ENCODE measurements at regions not wholly inside any gene's neighbourhood (a gene's known extent, or its start where the extent isn't known, plus 50 kb on each side); places are given as distances from the start of the nearest gene placed in this dataset.

- FAIRE-seq: no peak
- H2AFZ ChIP-seq (ENCODE audit: low read depth, low read length): no peak overlapping the region
These were observed 349.7 kb downstream of the TUSC7 start for GRCh38 chr3:117059067-117059955.

GRCh38 chr3:117059956-117060270, 350.3 kb downstream of the TUSC7 start:
- H3K4me3 Mint-ChIP-seq (ENCODE audit: unreplicated experiment): no peak overlapping the region
- Histone ChIP-seq H2AFZ (ENCODE audit: low read depth, low read length) (no peak overlapping the region), H3K9ac (ENCODE audit: low read length) (no peak overlapping the region), H3K4me3 (ENCODE audit: insufficient read depth, low read depth, low read length) (no peak overlapping the region), H3K27me3 (ENCODE audit: insufficient read depth, low read length) (no peaks in the 10 kb centered on the region), H4K20me1 (ENCODE audit: insufficient read depth, low read length) (no peaks in the 10 kb centered on the region), H3K9me3 (ENCODE audit: insufficient read depth, low read depth, low read length) (no peaks in the 10 kb centered on the region), H3K79me2 (ENCODE audit: insufficient read depth, low read length) (no peaks in the 10 kb centered on the region), H3K36me3 (ENCODE audit: insufficient read depth, low read length) (no peaks in the 10 kb centered on the region), H3K4me2 (ENCODE audit: low read length) (no peak overlapping the region), H3K27ac (ENCODE audit: low read depth, low read length) (no peak overlapping the region), H3K4me1 (ENCODE audit: insufficient read depth, low read length) (no peaks in the 10 kb centered on the region)
- H3K9me3 Mint-ChIP-seq (ENCODE audit: unreplicated experiment): no peaks in the 10 kb centered on the region
- no peak for DNase-seq (ENCODE audit: low read depth)
- H3K27me3 Mint-ChIP-seq (ENCODE audit: low read depth, unreplicated experiment): no peaks in the 10 kb centered on the region
- no peak overlapping the region for H3K27ac Mint-ChIP-seq (ENCODE audit: unreplicated experiment)
- FAIRE-seq: no peak
- no peaks in the 10 kb centered on the region for H3K4me1 Mint-ChIP-seq (ENCODE audit: low read depth, unreplicated experiment)
- no peaks in the 10 kb centered on the region for H3K36me3 Mint-ChIP-seq (ENCODE audit: low read depth, unreplicated experiment)
- TF ChIP-seq CTCF (IDR thresholded peaks at IDR 0.05; ENCODE audit: insufficient read depth, low read depth, low read length): no peak

More at GRCh38 chr3:117059067-117059955, 349.7 kb downstream of the TUSC7 start:
- no peak overlapping the region for H3K4me3 Mint-ChIP-seq (ENCODE audit: unreplicated experiment)
- H3K27ac Mint-ChIP-seq (ENCODE audit: unreplicated experiment): no peak overlapping the region
- H3K4me3 ChIP-seq (ENCODE audit: insufficient read depth, low read depth, low read length): no peak overlapping the region
- H3K27me3 Mint-ChIP-seq (ENCODE audit: low read depth, unreplicated experiment): no peaks in the 10 kb centered on the region
- H3K4me1 Mint-ChIP-seq (ENCODE audit: low read depth, unreplicated experiment): no peaks in the 10 kb centered on the region
- H3K4me2 ChIP-seq (ENCODE audit: low read length): no peak overlapping the region
- no peaks in the 10 kb centered on the region for H3K9me3 Mint-ChIP-seq (ENCODE audit: unreplicated experiment)
- H3K36me3 ChIP-seq (ENCODE audit: insufficient read depth, low read length): no peaks in the 10 kb centered on the region
- H3K4me1 ChIP-seq (ENCODE audit: insufficient read depth, low read length): no peaks in the 10 kb centered on the region
- H3K9ac ChIP-seq (ENCODE audit: low read length): no peak overlapping the region
- H3K27ac ChIP-seq (ENCODE audit: low read depth, low read length): no peak overlapping the region
- H4K20me1 ChIP-seq (ENCODE audit: insufficient read depth, low read length): no peaks in the 10 kb centered on the region
- no peaks in the 10 kb centered on the region for H3K36me3 Mint-ChIP-seq (ENCODE audit: low read depth, unreplicated experiment)
- peak; percentile 20 for DNase-seq (ENCODE audit: low read depth)
- H3K79me2 ChIP-seq (ENCODE audit: insufficient read depth, low read length): no peaks in the 10 kb centered on the region
- no peaks in the 10 kb centered on the region for H3K9me3 ChIP-seq (ENCODE audit: insufficient read depth, low read depth, low read length)
- no peaks in the 10 kb centered on the region for H3K27me3 ChIP-seq (ENCODE audit: insufficient read depth, low read length)
- TF ChIP-seq CTCF (IDR thresholded peaks at IDR 0.05; ENCODE audit: insufficient read depth, low read depth, low read length): peak; percentile 51
- TF ChIP-seq EZH2 (IDR thresholded peaks at IDR 0.05; ENCODE audit: insufficient read depth, low read length): no peak

- DNase-seq (ENCODE audit: low read depth): peak; percentile 28
- no peak for TF ChIP-seq EZH2 (IDR thresholded peaks at IDR 0.05; ENCODE audit: insufficient read depth, low read length)
- H3K9me3 Mint-ChIP-seq (ENCODE audit: unreplicated experiment): no peaks in the 10 kb centered on the region
These were observed 354.4 kb downstream of the TUSC7 start for GRCh38 chr3:117063930-117064329.

More at GRCh38 chr3:117063930-117064329, 354.4 kb downstream of the TUSC7 start:
- no peak overlapping the region for H3K4me3 ChIP-seq (ENCODE audit: insufficient read depth, low read depth, low read length)
- no peaks in the 10 kb centered on the region for H3K79me2 ChIP-seq (ENCODE audit: insufficient read depth, low read length)
- no peaks in the 10 kb centered on the region for H3K27me3 ChIP-seq (ENCODE audit: insufficient read depth, low read length)
- no peak overlapping the region for H2AFZ ChIP-seq (ENCODE audit: low read depth, low read length)
- H3K27me3 Mint-ChIP-seq (ENCODE audit: low read depth, unreplicated experiment): no peaks in the 10 kb centered on the region
- no peak for FAIRE-seq
- no peaks in the 10 kb centered on the region for H4K20me1 ChIP-seq (ENCODE audit: insufficient read depth, low read length)
- H3K4me1 ChIP-seq (ENCODE audit: insufficient read depth, low read length): no peaks in the 10 kb centered on the region
- H3K27ac Mint-ChIP-seq (ENCODE audit: unreplicated experiment): no peak overlapping the region
- H3K4me1 Mint-ChIP-seq (ENCODE audit: low read depth, unreplicated experiment): no peaks in the 10 kb centered on the region
- H3K9me3 ChIP-seq (ENCODE audit: insufficient read depth, low read depth, low read length): no peaks in the 10 kb centered on the region
- H3K4me2 ChIP-seq (ENCODE audit: low read length): no peak overlapping the region
- no peak overlapping the region for H3K27ac ChIP-seq (ENCODE audit: low read depth, low read length)
- no peaks in the 10 kb centered on the region for H3K36me3 Mint-ChIP-seq (ENCODE audit: low read depth, unreplicated experiment)
- no peak overlapping the region for H3K9ac ChIP-seq (ENCODE audit: low read length)
- H3K36me3 ChIP-seq (ENCODE audit: insufficient read depth, low read length): no peaks in the 10 kb centered on the region
- no peak overlapping the region for H3K4me3 Mint-ChIP-seq (ENCODE audit: unreplicated experiment)

Measured in astrocyte (in vitro differentiated cells and primary cell).